HepG2 (cell line): ENCODE measurements at regions not wholly inside any gene's neighbourhood (a gene's known extent, or its start where the extent isn't known, plus 50 kb on each side); places are given as distances from the start of the nearest gene placed in this dataset.

Experiments used
- ARHGAP35 ChIP-seq: sonication (generic); formaldehyde crosslinking; IDR thresholded peaks from 2 replicates; pipeline ENCODE4 v1.9.0; 2022; ENCODE audit warnings: mild to moderate bottlenecking, inconsistent platforms, moderate library complexity, missing genetic modification reagents, borderline replicate concordance
- ATF7-NPFF ChIP-seq: sonication (generic); formaldehyde crosslinking; IDR thresholded peaks from 2 replicates; pipeline ENCODE4 v1.8.1; 2023; ENCODE audit warnings: mild to moderate bottlenecking, low read depth, missing genetic modification reagents, moderate library complexity
- CBFB ChIP-seq: sonication (generic); formaldehyde crosslinking; IDR thresholded peaks from 2 replicates; pipeline ENCODE4 v1.4.0; 2020; ENCODE audit warnings: missing genetic modification reagents
- ESRRA ChIP-seq: sonication (generic); formaldehyde crosslinking; IDR thresholded peaks from 2 replicates; pipeline ENCODE4 v1.5.1; 2020; ENCODE audit warnings: mild to moderate bottlenecking, low read depth, missing genetic modification reagents
- ETV6 ChIP-seq: sonication (generic); formaldehyde crosslinking; conservative IDR thresholded peaks from 2 replicates; pipeline ENCODE4 v1.4.0; 2020; ENCODE audit warnings: missing genetic modification reagents
- FOXA1 ChIP-seq, 2 experiments: fragments of 450-650 bp in 1 of 2; sonication (generic) in 1 of 2; formaldehyde crosslinking in 1 of 2; IDR thresholded peaks; 2 replicates each; pipeline versions ENCODE4 v1.4.0 to v1.6.1; 2016 to 2020; ENCODE audit warnings: missing genetic modification reagents in 1 of 2
- GATA4 ChIP-seq: sonication (generic); IDR thresholded peaks from 2 replicates; pipeline ENCODE4 v1.6.1; 2016; ENCODE audit warnings: antibody characterized with exemption, low read depth, borderline replicate concordance
- HOXD1 ChIP-seq: sonication (generic); formaldehyde crosslinking; IDR thresholded peaks from 2 replicates; pipeline ENCODE4 v1.5.0; 2020; ENCODE audit warnings: missing genetic modification reagents
- SOX13 ChIP-seq, 3 experiments: fragments of 450-650 bp in 1 of 3; sonication (generic) in 1 of 3; formaldehyde crosslinking in 1 of 3; IDR thresholded peaks in 2 of 3; conservative IDR thresholded peaks in 1 of 3; 2 replicates each; pipeline versions ENCODE4 v1.5.0 to v1.6.1; 2016 to 2020; ENCODE audit warnings: antibody characterized with exemption in 1 of 3, mild to moderate bottlenecking in 1 of 3, missing compliant biosample characterization in 1 of 3, missing genetic modification reagents in 1 of 3, moderate library complexity in 1 of 3
- ZBTB38 ChIP-seq: sonication (generic); formaldehyde crosslinking; IDR thresholded peaks from 2 replicates; pipeline ENCODE4 v1.5.1; 2020; ENCODE audit warnings: mild to moderate bottlenecking, missing genetic modification reagents
- ZNF235 ChIP-seq: sonication (generic); formaldehyde crosslinking; IDR thresholded peaks from 2 replicates; pipeline ENCODE4 v1.8.1; 2023; ENCODE audit warnings: mild to moderate bottlenecking, missing genetic modification reagents, borderline replicate concordance
- ZNF326 ChIP-seq: sonication (generic); formaldehyde crosslinking; IDR thresholded peaks from 2 replicates; pipeline ENCODE4 v1.4.0; 2020; ENCODE audit warnings: missing genetic modification reagents, borderline replicate concordance
- ZNF337 ChIP-seq: sonication (generic); formaldehyde crosslinking; IDR thresholded peaks from 2 replicates; pipeline ENCODE4 v1.5.1; 2020; ENCODE audit warnings: missing genetic modification reagents, low read depth, mild to moderate bottlenecking, borderline replicate concordance
- TF ChIP-seq, protein P1 (sequence below): sonication (generic); formaldehyde crosslinking; IDR thresholded peaks from 2 replicates; pipeline ENCODE4 v1.5.1; 2020; ENCODE audit warnings: mild to moderate bottlenecking, moderate library complexity, missing genetic modification reagents
- TF ChIP-seq, protein P2 (sequence below): sonication (generic); formaldehyde crosslinking; IDR thresholded peaks from 2 replicates; pipeline ENCODE4 v1.5.1; 2020; ENCODE audit warnings: mild to moderate bottlenecking, missing genetic modification reagents, borderline replicate concordance
- TF ChIP-seq, protein P3 (sequence below): sonication (generic); formaldehyde crosslinking; IDR thresholded peaks from 2 replicates; pipeline ENCODE4 v1.5.0; 2020; ENCODE audit warnings: mild to moderate bottlenecking, missing genetic modification reagents
- TF ChIP-seq, protein P4 (sequence below): sonication (generic); formaldehyde crosslinking; IDR thresholded peaks from 2 replicates; pipeline ENCODE4 v1.9.0; 2022; ENCODE audit warnings: missing genetic modification reagents, mild to moderate bottlenecking, borderline replicate concordance
- TF ChIP-seq, protein P5 (sequence below): sonication (generic); formaldehyde crosslinking; IDR thresholded peaks from 2 replicates; pipeline ENCODE4 v1.5.1; 2020; ENCODE audit warnings: missing genetic modification reagents, mild to moderate bottlenecking, borderline replicate concordance

DNA sequence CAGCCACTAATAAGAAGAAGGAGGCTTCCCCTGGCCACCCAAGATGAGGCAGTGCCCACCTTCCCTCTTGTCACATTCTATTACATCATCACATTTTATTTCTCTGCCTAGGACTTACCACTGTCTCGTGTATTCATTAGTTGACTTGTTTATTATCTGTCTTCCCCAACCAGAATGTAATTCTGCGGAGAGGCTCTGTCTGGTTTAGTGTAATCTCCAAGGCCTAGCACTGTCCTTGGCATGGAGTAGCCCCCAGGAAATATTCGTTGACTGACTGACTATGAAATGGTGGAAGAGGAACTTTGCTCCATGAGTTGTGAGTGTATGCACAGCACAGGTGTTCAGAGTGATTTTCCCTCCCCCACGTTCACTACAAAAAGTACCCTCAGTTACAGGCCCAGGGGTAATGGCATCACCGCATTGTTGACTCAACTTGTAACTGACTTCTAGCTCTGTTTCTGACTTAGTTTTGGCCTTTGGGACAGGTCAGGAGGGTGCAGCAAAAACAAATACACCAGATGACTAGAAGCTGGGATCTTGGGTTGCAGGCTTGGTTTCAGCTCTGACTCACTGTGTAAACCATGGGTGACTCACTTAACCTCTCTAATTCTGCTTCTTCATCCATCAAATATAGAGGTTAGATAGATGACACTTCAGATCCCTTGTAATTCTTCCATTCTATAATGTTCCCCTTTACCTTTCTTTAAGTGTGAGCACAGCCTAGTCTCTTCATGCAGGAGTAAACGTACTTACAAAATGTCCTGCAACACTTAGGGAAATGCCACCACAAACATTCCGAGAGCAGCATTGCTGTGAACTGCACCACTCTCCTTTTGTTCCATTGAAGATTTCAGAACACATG is 229.7 kb downstream of the KCNRG start (continued):
- TF ChIP-seq HOXD1 (CRISPR knock-in tag) (peak; percentile 81), ARHGAP35 (no peak), ZNF337 (CRISPR knock-in tag) (no peak), ETV6 (CRISPR knock-in tag) (no peak), ZNF235 (CRISPR knock-in tag) (no peak), GATA4 (peak; percentile 53; the same call in 1 of the 2 replicates), ATF7-NPFF (CRISPR knock-in tag) (no peak), ZBTB38 (CRISPR knock-in tag) (peak; percentile 81), SOX13 (IDR thresholded peaks at IDR 0.05) (peak; percentile 92), SOX13 (CRISPR knock-in tag; conservative IDR thresholded peaks at IDR 0.05 in 1 of 2, IDR thresholded peaks at IDR 0.05 in 1 of 2) (peak in 1 of 2 experiments; percentile 93; a peak in 2 of 4 replicates), FOXA1 (IDR thresholded peaks at IDR 0.05) (peak; percentile 89), FOXA1 (CRISPR knock-in tag; IDR thresholded peaks at IDR 0.05) (peak; percentile 97), CBFB (CRISPR knock-in tag) (peak; percentile 75), ZNF326 (no peak), ESRRA (CRISPR knock-in tag) (no peak; the same call in 1 of the 2 replicates)
- TF ChIP-seq, protein P1, sequence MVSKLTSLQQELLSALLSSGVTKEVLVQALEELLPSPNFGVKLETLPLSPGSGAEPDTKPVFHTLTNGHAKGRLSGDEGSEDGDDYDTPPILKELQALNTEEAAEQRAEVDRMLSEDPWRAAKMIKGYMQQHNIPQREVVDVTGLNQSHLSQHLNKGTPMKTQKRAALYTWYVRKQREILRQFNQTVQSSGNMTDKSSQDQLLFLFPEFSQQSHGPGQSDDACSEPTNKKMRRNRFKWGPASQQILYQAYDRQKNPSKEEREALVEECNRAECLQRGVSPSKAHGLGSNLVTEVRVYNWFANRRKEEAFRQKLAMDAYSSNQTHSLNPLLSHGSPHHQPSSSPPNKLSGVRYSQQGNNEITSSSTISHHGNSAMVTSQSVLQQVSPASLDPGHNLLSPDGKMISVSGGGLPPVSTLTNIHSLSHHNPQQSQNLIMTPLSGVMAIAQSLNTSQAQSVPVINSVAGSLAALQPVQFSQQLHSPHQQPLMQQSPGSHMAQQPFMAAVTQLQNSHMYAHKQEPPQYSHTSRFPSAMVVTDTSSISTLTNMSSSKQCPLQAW = peak; percentile 96
- TF ChIP-seq, protein P2, sequence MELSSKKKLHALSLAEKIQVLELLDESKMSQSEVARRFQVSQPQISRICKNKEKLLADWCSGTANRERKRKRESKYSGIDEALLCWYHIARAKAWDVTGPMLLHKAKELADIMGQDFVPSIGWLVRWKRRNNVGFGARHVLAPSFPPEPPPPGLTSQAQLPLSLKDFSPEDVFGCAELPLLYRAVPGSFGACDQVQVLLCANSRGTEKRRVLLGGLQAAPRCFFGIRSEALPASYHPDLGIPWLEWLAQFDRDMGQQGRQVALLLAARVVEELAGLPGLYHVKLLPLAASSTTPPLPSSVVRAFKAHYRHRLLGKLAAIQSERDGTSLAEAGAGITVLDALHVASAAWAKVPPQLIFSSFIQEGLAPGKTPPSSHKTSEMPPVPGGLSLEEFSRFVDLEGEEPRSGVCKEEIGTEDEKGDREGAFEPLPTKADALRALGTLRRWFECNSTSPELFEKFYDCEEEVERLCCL (CRISPR knock-in tag) = 0 out of 2 replicates have a peak, but pooled peaks have one; percentile 41
- TF ChIP-seq, protein P3, sequence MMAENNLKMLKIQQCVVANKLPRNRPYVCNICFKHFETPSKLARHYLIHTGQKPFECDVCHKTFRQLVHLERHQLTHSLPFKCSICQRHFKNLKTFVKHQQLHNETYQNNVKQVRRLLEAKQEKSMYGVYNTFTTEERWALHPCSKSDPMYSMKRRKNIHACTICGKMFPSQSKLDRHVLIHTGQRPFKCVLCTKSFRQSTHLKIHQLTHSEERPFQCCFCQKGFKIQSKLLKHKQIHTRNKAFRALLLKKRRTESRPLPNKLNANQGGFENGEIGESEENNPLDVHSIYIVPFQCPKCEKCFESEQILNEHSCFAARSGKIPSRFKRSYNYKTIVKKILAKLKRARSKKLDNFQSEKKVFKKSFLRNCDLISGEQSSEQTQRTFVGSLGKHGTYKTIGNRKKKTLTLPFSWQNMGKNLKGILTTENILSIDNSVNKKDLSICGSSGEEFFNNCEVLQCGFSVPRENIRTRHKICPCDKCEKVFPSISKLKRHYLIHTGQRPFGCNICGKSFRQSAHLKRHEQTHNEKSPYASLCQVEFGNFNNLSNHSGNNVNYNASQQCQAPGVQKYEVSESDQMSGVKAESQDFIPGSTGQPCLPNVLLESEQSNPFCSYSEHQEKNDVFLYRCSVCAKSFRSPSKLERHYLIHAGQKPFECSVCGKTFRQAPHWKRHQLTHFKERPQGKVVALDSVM (CRISPR knock-in tag) = peak; percentile 36; the same call in 1 of the 2 replicates
- TF ChIP-seq, protein P4, sequence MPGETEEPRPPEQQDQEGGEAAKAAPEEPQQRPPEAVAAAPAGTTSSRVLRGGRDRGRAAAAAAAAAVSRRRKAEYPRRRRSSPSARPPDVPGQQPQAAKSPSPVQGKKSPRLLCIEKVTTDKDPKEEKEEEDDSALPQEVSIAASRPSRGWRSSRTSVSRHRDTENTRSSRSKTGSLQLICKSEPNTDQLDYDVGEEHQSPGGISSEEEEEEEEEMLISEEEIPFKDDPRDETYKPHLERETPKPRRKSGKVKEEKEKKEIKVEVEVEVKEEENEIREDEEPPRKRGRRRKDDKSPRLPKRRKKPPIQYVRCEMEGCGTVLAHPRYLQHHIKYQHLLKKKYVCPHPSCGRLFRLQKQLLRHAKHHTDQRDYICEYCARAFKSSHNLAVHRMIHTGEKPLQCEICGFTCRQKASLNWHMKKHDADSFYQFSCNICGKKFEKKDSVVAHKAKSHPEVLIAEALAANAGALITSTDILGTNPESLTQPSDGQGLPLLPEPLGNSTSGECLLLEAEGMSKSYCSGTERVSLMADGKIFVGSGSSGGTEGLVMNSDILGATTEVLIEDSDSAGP (CRISPR knock-in tag) = no peak
- TF ChIP-seq, protein P5, sequence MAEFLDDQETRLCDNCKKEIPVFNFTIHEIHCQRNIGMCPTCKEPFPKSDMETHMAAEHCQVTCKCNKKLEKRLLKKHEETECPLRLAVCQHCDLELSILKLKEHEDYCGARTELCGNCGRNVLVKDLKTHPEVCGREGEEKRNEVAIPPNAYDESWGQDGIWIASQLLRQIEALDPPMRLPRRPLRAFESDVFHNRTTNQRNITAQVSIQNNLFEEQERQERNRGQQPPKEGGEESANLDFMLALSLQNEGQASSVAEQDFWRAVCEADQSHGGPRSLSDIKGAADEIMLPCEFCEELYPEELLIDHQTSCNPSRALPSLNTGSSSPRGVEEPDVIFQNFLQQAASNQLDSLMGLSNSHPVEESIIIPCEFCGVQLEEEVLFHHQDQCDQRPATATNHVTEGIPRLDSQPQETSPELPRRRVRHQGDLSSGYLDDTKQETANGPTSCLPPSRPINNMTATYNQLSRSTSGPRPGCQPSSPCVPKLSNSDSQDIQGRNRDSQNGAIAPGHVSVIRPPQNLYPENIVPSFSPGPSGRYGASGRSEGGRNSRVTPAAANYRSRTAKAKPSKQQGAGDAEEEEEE = no peak
